Stimulated activated CD4-positive, alpha-beta T cell treated with anti-CD3 and anti-CD28 coated beads, Interleukin-2, amount 100 ng/mL, for 24 hours (primary cell): ENCODE measurements at regions not wholly inside any gene's neighbourhood (a gene's known extent, or its start where the extent isn't known, plus 50 kb on each side); places are given as distances from the start of the nearest gene placed in this dataset.

Source experiments
- DNase-seq, 2 donors: peaks; one replicate each; pipeline ENCODE4 v3.0.0-alpha.2; 2020

DNA sequence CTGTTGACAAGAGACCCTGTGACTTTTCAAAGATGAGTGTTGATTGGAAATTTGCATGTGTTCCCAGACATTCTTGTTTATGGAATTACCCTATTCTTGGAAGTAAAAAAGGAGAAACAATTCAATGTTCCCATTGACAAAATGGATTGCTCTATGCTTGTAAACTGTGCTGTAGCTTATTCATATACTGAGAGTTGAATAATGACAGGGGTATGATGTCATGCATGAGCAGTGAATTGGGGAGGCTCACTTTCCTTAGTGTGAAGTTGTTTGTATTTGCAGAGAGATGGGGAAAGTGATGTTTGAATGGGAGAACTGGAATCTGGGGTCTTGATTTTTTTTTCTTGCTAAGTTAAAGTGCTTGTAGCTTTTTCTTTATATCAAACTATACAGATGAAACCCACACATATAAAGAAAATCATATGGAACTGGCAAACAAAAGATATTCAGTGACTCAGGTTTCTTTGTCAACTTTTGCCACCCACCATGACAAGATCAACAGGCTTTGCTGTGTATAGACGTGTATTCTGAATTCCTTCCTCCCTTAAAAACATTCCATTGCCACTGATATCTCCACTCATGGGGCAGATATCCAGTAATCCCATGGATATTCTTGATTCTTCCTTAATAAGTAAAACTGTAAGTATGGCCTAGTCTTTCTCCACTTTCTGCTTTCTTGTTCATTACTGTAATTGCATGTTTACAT lies 97.8 kb upstream of the JAG1 start:
- DNase-seq: no peak

DNA sequence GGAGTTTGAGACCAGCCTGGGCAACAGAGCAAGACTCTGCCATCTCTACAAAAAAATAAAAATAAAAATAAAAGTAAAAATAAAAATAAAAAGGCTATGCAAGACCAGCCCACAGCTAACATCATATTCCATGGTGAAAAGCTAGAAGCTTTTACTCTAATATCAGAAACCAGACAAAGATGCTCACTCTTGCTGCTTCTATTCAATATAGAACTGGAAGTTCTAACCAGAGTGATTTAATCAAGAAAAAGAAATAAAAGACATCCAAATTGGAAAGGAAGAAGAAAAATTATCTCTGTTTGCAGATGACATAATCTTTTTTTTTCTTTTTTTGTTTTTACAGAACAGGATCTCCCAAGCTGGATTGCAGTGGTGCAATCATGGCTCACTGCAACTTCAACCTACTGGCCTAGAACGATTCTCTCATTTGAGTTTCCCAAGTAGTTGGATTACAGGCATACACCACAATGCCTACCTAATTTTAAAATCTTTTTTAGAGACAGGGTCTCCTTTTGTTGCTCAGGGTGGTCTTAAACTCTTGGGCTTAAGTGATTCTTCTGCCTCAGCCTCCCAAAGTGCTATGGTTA lies 100.7 kb upstream of the JAG1 start:
- DNase-seq: no peak

DNA sequence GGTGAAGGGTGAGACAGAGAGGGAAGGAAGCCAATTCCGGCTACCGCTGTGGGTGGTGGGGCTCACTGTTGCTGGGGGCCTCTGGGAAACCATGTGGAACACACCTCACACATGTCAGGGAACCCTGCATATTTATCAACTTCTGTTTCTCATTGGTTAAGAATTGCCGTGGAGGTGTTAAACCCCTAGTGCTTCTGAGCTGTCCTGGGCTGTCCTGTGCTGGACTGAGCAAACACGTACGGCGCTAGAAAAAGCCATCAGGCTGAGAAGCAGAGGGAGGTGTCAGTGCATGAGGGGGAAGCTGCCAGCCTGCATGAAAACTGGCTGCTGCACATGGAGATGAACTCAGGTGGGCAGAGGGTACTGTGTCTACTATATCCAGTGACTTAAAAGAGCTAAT lies 103.9 kb upstream of the JAG1 start:
- no peak for DNase-seq

DNA sequence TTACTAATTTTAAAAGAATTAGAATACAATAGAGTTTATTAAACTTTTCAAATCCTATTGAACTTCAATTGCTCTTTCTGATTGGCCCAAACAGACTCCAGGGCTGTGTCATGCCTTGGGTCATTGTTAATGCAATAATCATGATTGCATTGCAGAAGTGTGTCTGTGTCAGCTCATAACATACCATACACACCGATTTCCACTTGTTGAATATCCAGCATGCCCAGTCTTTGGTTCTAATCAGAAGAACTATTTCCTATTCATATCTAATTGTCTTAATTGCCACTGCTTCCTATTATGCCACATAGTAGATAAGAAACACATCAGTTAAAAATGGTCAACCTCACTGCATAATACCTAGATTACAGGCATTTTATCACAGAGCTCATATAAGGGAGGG lies 106.1 kb upstream of the JAG1 start:
- no peak for DNase-seq

DNA sequence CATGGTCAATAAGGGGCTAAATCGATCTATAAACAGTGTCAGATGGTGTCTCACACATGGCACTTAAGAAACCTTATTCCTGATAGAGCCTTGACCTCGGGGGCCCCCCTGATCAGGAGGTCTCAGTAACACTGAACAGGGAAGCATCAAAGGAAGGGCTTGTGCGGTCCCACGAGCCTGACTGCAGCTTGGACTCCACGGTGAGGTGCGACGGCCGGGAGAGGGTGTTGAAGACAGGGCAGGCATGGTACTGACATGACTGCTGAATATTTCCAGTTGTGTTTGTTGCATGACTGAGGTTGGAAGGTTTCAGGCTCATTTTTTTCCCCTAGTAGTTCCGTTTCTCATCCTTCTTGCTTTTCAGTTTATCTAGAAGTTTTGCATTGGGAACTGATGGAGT lies 107.1 kb upstream of the JAG1 start:
- no peak for DNase-seq

DNA sequence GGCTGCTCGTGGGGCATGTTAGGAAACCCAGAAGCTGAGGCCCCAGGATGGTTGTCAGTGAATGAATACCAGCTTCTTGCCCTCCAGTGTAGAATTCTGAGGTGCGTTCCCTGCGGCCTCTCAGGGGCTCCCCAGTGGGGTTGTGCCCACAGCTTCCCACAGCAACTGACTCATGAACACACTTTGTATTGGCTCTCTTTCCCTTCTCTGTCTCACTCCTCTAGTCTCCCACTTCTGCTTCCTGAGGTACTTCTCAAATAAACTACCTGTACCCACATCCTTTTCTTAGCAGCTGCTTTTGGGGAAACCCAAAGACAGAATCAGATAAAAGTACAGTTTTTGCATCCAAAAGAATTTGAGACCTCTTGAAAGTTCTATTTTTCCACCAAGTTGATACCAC lies 107.7 kb upstream of the JAG1 start:
- no peak for DNase-seq

DNA sequence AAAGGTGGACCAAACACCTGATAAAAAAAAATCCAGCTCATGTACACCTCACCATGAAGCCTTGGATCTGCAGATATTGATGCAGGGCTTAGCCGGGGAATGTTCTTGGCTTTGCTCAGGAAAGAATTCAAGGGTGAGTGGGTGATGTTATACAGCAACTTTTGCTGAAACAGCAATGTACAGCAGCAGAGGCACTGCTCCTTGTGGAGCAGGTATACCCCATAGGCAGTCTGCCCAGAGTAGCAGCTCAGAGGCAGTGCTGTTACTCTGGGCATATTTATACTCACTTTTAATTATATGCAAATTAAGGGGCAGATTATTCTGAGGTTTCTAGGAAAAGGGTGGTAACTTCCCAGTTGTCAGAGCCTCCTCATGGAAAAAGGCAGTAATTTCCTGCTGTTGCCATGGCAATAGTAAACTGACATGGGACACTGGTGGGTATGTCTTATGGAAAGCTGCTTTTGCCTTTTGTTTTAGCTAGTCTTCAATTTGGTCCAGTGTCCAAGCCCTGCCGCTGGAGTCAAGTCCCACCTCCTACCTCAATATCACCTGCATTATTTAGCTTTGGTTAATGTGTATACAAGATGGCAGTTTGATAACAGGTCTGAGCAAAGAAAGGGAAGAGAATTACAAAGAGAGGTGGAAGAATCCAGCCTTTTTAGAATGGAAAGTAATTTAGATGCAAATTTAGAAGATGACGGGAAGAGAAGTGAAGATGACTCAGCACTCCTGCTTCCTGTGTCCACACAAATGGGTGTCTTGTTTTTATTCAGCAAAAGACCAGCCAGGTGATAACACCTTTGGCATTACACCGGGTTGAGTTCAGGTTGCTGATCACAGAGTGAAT lies 110.1 kb upstream of the JAG1 start:
- DNase-seq: no peak

DNA sequence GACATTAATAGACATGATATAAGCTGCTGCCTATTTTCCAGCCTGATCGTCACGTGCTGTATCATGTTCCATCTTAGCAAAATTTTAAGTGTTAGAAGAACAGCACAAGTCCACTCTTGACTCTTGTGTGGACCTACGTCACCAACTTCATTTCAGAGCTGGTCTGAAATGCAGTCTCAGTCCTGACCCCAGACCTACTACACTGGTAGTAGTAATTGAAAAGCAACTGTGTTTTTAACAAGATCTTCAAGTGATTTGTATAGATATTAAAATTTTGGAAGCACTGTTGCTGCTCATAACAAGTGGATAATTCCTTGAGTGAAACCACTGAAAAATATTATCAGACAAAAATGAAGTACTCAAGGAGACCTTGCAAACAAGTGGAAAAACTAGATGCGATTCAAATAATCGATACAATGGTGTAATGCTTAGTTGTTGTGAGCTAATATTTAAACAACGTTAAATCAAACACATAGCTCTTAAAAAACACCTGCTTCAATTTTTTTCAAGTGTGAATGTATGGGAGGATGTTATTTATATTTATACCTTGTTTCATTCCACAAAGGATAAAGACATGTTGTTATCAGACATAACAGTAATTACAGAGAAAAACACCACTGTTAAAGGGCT lies 110.9 kb upstream of the JAG1 start:
- no peak for DNase-seq

DNA sequence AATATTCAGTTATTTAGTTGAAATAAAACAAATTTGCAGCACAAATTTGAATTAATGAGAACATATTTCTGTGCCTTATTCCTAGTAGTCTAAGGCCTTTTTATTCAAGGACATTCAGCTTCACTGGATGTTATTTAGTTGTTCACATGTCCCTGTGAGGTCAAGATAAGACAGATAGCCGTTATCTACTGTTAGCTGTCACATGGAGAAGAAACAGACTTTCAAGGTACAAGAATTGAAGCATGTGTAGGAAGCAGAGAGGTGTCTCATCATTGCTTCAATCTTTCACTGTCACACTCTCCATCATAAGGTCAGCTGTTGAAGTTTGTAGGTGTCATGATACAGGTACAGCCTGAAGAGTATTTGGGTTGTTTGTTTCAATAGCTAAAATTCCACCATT lies 112.9 kb upstream of the JAG1 start:
- DNase-seq: no peak

DNA sequence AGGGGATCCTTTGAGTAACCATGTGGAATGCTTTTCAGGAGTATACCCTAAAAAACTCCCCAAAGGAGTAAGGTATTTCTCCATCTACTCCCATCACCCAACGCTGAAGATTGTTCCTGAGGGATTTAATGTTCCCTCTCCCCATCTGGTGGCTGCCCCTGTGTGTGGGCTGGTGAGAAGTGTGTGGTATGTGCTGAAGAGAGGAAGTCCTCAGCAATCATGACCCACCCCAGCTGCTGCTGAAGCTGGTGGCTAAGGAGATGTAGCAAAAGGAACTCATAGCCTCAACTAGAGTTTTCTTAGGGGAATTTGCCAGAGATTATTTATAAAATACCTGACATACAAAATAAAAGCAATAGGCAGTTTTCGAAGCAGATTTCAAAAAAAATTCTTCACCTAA lies 114.3 kb upstream of the JAG1 start:
- no peak for DNase-seq

DNA sequence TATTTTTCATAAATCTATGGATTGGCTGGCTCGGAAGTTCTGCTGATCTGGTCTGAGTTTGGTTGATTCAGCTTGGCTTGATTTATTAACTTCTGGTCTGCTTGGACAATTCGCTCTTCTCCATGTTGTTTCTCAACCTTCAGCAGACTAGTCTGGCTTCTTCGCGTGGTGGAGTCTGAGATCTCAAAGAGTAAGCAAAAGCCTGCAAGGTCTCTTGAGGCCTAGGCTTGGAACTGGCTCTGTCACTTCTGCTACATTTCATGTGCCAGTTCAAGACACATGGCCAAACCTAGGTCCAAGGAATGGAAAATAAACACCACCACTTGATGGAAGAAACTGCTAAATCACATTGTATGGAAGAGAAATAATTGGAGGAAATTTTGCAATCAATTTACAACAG lies 115.1 kb upstream of the JAG1 start:
- DNase-seq: no peak

DNA sequence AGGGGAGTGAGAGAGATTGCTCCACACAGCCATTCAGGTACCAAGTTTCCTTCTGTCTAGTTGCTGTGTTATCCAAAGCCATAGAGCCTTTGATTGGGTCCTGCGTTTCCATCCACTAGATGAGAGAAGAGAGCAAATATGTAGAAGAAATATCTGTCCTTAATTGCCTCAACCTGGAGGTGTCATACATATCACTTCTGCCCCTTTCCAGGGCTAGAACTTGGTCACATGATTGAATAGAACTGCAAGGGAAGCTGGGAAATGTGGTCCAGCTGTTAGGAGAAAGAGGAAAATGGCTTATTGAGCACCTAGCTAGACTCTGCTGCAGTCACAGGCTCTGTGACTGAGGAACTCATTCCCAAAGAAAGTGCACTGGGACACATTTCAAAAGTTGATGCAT lies 115.6 kb upstream of the JAG1 start:
- DNase-seq: no peak

DNA sequence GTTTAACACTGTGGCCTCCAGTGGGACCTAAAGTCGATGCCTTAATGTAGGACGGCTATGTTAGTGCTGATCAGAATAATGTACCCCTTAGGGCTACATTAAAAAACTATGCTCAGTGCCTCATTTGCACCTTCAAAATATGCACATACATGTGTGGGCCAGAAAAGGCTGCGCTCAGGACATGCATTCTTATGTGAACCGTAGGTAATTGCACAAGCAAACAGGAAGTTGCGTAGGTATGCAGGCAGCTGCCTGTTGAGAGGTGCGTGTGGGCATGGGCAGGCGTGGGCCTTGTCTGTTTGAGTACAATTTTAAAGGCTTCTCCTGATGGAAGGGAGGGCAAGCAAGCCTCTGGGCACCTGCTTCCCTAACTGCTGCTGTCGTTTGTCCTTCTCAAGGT lies 116.2 kb upstream of the JAG1 start:
- no peak for DNase-seq

DNA sequence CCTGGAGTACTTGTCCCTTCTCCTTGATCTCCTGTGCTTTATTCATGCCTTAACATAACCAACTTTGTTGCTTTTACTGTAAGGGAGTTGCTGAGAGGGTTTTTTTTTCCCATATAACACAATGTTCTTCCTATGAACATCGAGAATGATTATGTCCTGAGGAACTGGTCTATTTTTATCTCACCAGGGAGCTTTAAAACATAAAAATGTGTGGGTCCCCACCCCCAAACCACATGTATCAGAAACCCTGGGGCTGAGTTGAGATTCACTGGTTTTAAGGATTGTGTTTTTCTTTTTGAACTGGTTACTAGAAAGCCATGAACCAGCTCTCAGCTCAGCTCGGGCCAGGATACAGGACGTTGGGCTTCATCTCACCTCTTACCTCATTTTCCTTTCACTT lies 118.5 kb upstream of the JAG1 start:
- DNase-seq: no peak

DNA sequence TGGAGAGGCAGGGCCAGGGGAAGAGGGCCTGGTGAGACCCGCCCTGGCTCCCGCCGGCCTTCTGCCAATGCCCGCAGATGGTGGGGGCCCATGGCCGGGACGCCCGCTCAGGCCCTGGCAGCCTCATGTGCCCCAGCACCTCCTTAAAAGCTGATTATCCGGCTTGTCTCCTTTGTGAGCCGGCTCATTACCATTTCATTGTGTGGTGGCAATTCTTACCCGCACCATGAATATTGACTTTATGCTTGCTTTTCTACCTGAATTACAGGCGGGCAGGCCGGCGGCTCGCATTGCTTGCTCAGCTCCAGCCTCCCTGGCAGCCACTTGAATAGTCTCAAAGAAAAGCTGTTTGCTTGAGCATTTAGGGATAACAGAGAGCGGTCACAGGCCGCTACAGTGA lies 120.0 kb upstream of the JAG1 start:
- DNase-seq: no peak

DNA sequence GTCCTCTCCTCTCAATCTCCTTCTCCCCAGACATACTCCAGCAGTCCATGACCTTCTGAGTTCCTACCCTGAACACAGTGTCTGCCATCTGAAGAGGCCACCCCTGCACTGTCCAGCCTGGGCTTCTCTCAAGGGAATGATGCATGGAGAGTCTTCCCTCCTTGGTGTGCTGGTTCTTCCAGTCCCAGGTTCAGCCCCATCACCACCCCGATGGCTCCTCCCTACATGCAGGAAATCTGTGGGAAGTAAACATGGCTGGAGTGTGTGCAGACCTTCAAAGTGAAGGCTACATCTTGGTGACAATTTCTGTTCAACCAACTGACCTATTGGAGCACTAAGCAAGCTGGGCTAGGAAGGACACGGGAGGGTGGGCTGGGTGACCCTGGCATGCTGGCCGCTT lies 121.0 kb upstream of the JAG1 start:
- DNase-seq: no peak

DNA sequence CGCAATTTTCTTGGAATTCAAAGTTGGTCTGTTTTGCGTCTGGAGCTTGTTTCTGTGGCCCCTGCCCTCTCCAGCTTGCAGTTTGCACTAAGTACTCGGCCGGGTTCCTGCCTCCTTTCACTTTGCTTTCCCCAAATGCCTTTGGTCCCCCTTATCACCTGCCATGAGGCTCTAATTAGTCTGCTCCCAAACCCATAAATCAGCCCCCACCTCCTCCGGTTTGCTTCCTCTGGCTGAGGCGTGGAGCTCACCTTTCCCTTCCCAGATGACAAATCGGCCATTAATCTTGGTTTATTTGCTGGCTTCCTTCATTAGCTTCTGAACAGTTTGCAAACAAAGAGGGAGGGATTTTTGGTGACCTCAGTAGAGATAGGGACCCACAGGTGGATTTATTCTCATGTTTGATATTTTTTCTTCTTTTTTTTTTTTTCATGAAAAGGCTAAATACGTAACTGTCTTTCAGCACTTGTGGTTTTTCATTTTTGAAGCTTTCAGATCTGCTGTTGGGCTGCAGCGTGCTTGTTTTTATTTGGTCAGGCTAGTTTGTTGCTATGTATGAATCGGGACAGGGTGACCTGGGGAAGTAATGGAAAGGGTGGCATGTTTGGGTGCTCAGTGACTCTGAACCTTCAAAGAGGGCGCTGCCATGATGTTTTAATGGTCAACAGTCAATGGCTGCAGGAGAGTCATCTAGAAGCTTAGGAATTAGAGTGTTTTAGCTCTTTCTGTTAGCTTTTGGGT lies 121.7 kb upstream of the JAG1 start:
- DNase-seq: no peak

DNA sequence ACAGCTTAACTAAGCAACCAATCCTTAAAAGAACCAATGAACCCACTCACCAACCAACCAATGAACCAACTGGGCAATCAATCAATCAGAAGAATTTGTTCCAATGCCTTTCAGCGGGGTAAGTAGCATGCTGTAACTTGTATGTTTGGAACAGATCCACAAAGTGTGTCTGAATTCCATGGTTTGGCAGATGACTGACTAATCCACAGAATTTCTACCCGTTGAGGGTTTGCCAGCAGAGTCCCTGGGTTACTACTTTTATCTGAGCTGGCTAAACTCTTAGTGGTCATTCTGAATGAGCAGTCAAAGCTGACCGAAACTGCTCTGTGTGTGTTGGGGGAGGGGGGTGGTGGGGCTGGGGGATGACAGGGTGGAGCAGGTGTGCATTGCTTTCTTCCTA lies 125.0 kb upstream of the JAG1 start:
- no peak for DNase-seq

DNA sequence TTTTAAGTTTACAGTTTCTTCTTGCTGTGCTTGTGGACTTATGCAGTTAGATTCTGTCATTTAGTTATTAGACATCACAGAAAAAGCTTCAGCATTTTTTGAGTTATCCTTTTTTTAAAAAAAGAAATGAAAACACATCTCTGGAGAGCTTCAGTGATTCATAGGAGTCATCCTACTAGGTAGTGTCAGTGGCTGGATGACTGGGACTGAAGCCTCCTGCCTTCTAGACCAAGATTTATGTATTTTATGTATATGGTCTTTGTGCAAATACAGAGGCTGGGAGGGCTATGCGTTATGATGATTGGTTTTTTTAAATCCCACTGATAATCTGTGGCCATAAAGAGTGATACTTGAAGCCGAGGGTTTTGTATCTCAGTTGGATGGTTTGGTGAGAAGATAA lies 125.9 kb upstream of the JAG1 start:
- no peak for DNase-seq

DNA sequence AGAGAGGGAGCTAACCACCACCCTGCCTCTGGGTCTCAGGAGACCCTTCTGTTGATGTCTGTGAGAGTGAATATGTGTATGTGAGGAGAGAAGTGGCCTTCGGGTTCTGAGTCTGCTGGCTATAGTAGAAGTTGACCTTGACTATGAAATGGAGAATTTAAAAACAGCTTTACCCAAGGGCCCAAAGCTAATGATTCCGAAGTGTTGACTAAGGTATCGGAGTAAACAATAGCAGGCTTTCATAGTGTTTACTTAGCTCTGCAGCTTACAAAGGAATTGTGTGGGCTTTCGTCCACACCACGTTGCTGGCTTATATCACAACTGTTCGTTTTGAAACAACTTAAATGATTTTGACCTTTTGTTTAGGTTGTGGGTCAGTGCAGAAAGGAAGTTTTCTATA lies 126.5 kb upstream of the JAG1 start:
- no peak for DNase-seq

DNA sequence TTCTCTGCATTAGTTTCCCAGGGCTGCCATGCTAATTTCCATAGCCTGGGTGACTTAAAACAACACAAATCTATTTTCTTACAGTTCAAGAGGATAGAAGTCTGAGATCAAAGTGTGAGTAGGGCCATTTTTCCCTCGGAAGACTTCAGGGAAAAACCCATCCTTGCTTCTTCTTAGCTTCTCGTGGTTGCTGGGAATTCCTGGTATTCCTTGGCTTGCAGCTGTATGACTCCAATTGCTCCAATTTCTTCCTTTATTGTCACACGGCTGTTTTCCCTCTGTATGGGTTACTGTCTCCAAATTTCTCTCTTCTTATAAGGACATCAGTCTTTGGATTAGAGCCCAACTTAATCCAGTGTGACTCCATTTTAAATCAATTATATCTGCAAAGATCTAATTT lies 128.4 kb upstream of the JAG1 start:
- no peak for DNase-seq

DNA sequence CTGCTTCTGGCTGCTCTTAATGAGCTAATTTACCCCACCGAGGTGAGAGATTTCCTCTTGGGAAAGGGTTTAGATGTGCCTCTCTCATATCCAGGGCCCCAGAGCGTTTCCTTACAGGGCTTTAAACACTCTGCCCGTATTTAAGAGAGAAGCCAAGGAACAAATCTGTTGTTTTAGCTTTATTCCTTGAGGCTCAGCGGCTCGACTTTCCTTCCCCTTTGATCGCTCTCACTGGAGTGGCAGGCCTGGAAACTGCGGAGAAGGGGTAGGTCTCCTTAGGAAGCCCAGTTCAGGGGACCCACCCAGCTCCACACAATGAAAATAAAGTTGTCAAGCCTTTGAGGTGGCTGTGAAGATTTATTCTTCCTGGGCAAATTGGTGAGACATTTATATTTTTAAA lies 132.0 kb upstream of the JAG1 start:
- no peak for DNase-seq

DNA sequence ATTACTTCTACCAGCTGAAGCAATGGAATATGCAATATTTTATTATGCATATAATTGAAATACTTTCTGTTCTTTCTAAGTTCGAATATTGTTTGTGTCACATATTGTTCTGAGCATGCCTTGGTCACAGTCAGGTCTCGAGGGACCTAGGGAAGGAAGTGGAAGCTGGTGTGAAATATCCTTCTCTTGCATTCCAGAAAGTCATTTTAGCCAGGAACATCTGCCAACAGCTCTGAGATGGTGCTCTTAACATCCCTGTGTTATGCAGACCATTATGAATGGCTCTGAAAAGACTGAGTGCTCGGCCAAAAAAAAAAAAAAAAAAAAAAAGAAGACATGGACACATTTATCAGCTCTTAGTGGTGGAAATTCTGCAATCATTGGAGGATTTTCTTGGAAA lies 132.7 kb upstream of the JAG1 start:
- DNase-seq: no peak
